Colonic mucosa (tissue), 4 donors: ENCODE measurements at regions not wholly inside any gene's neighbourhood (a gene's known extent, or its start where the extent isn't known, plus 50 kb on each side); places are given as distances from the start of the nearest gene placed in this dataset.

Experiments
- DNase-seq: peaks from one replicate; pipeline ENCODE4 v3.0.0-alpha.2; 2020
- H3K27ac ChIP-seq: fragments of 200-600 bp; one replicate; pipeline ENCODE4 v1.8.0; 2021
- H3K27me3 ChIP-seq: fragments of 200-600 bp; one replicate; pipeline ENCODE4 v1.8.0; 2021
- H3K36me3 ChIP-seq: fragments of 200-600 bp; one replicate; pipeline ENCODE4 v1.8.0; 2021
- H3K4me1 ChIP-seq: fragments of 200-600 bp; one replicate; pipeline ENCODE4 v1.8.0; 2021; ENCODE audit warnings: mild to moderate bottlenecking
- H3K4me3 ChIP-seq: fragments of 200-600 bp; one replicate; pipeline ENCODE4 v1.8.0; 2021
- H3K9ac ChIP-seq, 2 donors: one replicate each; pipeline ENCODE4 v1.7.0; 2013; ENCODE audit warnings: control low read depth in 2 of 2, low read depth in 2 of 2, low read length in 2 of 2
- H3K9me3 ChIP-seq: fragments of 200-600 bp; one replicate; pipeline ENCODE4 v1.8.0; 2021
- CTCF ChIP-seq: fragments of 200-600 bp; IDR thresholded peaks from one replicate; pipeline ENCODE4 v1.8.0; 2022; ENCODE audit warnings: antibody characterized with exemption, mild to moderate bottlenecking
- intact Hi-C: fragments of 100-400 bp; cut with DNase I; formaldehyde crosslinking; loops from one replicate; pipeline ENCODE4 v1.14.1; 2022
- donor health status: healthy.
- donor health status: DM: no; HTN: no; CAD: no.
- donor health status: DM: no; HTN: no; CAD: no.

- no peak overlapping the region for H3K9ac ChIP-seq
- H3K9me3 ChIP-seq, result no peaks in the 10 kb centered on the region
- DNase-seq, result no peak
- no peaks in the 10 kb centered on the region for H3K4me1 ChIP-seq
- no peak overlapping the region for H3K27ac ChIP-seq
- TF ChIP-seq CTCF, result no peak
- intact Hi-C loops, result no loop called here
- H3K27me3 ChIP-seq, result no peaks in the 10 kb centered on the region
- no peaks in the 10 kb centered on the region for H3K36me3 ChIP-seq
- H3K4me3 ChIP-seq, result no peak overlapping the region
These were observed 1381.6 kb upstream of the TENM3 start for GRCh38 chr4:180861651-180862050.

GRCh38 chr4:180866933-180867643 lies 1376.1 kb upstream of the TENM3 start:
- no peak for DNase-seq
- Histone ChIP-seq H3K4me1 (no peaks in the 10 kb centered on the region), H3K9me3 (no peaks in the 10 kb centered on the region), H3K27ac (no peak overlapping the region), H3K27me3 (no peaks in the 10 kb centered on the region), H3K9ac (no peak overlapping the region), H3K36me3 (no peaks in the 10 kb centered on the region), H3K4me3 (no peak overlapping the region)
- intact Hi-C loops, result no loop called here
- no peak for TF ChIP-seq CTCF

DNA sequence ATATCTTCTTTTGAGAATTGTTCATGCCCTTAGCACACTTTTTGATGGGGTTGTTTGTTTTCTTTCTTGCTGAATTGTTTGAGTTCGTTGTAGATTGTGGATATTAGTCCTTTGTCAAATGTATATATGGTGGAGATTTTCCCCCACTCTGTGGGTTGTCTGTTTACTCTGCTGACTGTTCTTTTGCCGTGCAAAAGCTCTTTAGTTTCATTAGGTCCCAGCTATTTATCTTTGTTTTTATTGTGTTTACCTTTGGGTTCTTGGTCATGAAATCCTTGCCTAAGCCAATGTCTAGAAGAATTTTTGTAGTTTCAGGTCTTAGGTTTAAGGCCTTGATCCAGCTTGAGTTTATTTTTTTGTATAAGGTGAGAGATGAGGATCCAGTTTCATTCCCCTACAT lies 1372.6 kb upstream of the TENM3 start:
- H3K27ac ChIP-seq, result no peak overlapping the region
- H3K36me3 ChIP-seq, result no peaks in the 10 kb centered on the region
- H3K9me3 ChIP-seq, result no peaks in the 10 kb centered on the region
- intact Hi-C loops, result no loop called here
- no peak overlapping the region for H3K4me3 ChIP-seq
- no peak overlapping the region for H3K9ac ChIP-seq
- no peaks in the 10 kb centered on the region for H3K27me3 ChIP-seq
- no peak for DNase-seq
- no peak for TF ChIP-seq CTCF
- H3K4me1 ChIP-seq, result no peaks in the 10 kb centered on the region

DNA sequence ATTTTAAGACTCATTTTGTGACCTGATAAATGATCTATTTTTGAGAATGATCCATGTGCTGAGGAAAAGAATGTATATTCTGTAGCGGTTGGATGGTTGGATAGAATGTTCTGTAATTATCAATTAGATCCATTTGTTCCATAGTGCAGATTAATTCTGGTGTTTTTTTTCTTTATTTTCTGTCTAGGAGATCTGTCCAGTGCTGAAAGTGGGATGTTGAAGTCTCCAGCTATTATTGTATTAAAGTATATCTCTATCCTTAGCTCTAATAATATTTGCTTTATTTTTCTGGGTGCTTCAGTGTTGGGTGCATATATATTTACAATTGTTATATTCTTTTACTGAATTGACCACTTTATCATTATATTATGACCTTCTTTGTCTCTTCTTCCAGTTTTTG lies 1344.9 kb upstream of the TENM3 start:
- Histone ChIP-seq H3K9me3 (no peaks in the 10 kb centered on the region), H3K9ac (no peak overlapping the region), H3K4me3 (no peak overlapping the region), H3K36me3 (no peaks in the 10 kb centered on the region), H3K27me3 (no peaks in the 10 kb centered on the region), H3K27ac (no peak overlapping the region), H3K4me1 (no peaks in the 10 kb centered on the region)
- DNase-seq, result no peak
- intact Hi-C loops, result no loop called here
- no peak for TF ChIP-seq CTCF

GRCh38 chr4:180900781-180901180 lies 1342.4 kb upstream of the TENM3 start:
- no peaks in the 10 kb centered on the region for H3K4me1 ChIP-seq
- no peaks in the 10 kb centered on the region for H3K9me3 ChIP-seq
- H3K36me3 ChIP-seq, result no peaks in the 10 kb centered on the region
- TF ChIP-seq CTCF, result no peak
- no peak overlapping the region for H3K27ac ChIP-seq
- no peak for DNase-seq
- H3K27me3 ChIP-seq, result no peaks in the 10 kb centered on the region
- H3K4me3 ChIP-seq, result no peak overlapping the region
- H3K9ac ChIP-seq, result no peak overlapping the region
- intact Hi-C loops, result no loop called here
